GM23338 (cell line): ENCODE measurements at regions not wholly inside any gene's neighbourhood (a gene's known extent, or its start where the extent isn't known, plus 50 kb on each side); places are given as distances from the start of the nearest gene placed in this dataset.

Experiments
- CTCF ChIP-seq, 2 experiments: fragments of 200-600 bp in 1 of 2; sonication (generic) in 1 of 2; conservative IDR thresholded peaks; 2 replicates each; pipeline versions ENCODE4 v1.5.1 to v1.6.1; 2016 to 2017; ENCODE audit warnings: antibody characterized with exemption in 2 of 2, low read depth in 2 of 2, mild to moderate bottlenecking in 2 of 2, moderate library complexity in 1 of 2
- ETS1 ChIP-seq: IDR thresholded peaks from 2 replicates; pipeline ENCODE4 v1.6.1; 2016; ENCODE audit warnings: antibody characterized with exemption
- EZH2 ChIP-seq: fragments of 200-600 bp; sonication (generic); IDR thresholded peaks from one replicate; pipeline ENCODE4 v1.8.0; 2017; ENCODE audit warnings: antibody characterized with exemption, mild to moderate bottlenecking, low read depth; ENCODE audit not compliant: unreplicated experiment
- EZH2phosphoT487 ChIP-seq: fragments of 200-600 bp; sonication (generic); IDR thresholded peaks from one replicate; pipeline ENCODE4 v1.8.1; 2018; ENCODE audit warnings: antibody characterized with exemption; ENCODE audit not compliant: unreplicated experiment
- JUNB ChIP-seq: IDR thresholded peaks from one replicate; pipeline ENCODE4 v1.6.1; 2016; ENCODE audit warnings: antibody characterized with exemption; ENCODE audit not compliant: unreplicated experiment
- NANOG ChIP-seq: IDR thresholded peaks from 2 replicates; pipeline ENCODE4 v1.6.1; 2016; ENCODE audit warnings: antibody characterized with exemption, borderline replicate concordance
- POLR2AphosphoS5 ChIP-seq: IDR thresholded peaks from 2 replicates; pipeline ENCODE4 v1.6.1; 2016; ENCODE audit warnings: antibody characterized with exemption, low read depth
- REST ChIP-seq: IDR thresholded peaks from one replicate; pipeline ENCODE4 v1.6.1; 2018; ENCODE audit warnings: antibody characterized with exemption; ENCODE audit not compliant: unreplicated experiment
- ZNF114 ChIP-seq: fragments of 250-450 bp; sonication (Bioruptor Pico); IDR thresholded peaks from 2 replicates; pipeline ENCODE4 v1.5.0; 2020; ENCODE audit warnings: mild to moderate bottlenecking, moderate library complexity

GRCh38 chr16:82287937-82288336, 117.9 kb upstream of the MPHOSPH6 start:
- no peak for TF ChIP-seq EZH2phosphoT487
- TF ChIP-seq CTCF (conservative IDR thresholded peaks at IDR 0.05; ENCODE audit: low read depth in 2 of 2), result no peak
- TF ChIP-seq POLR2AphosphoS5, result no peak
- TF ChIP-seq EZH2, result no peak
- TF ChIP-seq ZNF114 (CRISPR knock-in tag), result no peak
- no peak for TF ChIP-seq NANOG
- no peak for TF ChIP-seq REST
- TF ChIP-seq ETS1, result no peak
- no peak for TF ChIP-seq JUNB
